Neural progenitor cell (in vitro differentiated cells): ENCODE measurements at regions not wholly inside any gene's neighbourhood (a gene's known extent, or its start where the extent isn't known, plus 50 kb on each side); places are given as distances from the start of the nearest gene placed in this dataset.

Experiments used
- CTCF ChIP-seq: fragments of 200-600 bp; sonication (generic); IDR thresholded peaks from 2 replicates; pipeline ENCODE4 v1.5.1; 2017; ENCODE audit warnings: antibody characterized with exemption, mild to moderate bottlenecking
- EZH2 ChIP-seq: fragments of 200-600 bp; sonication (generic); IDR thresholded peaks from 2 replicates; pipeline ENCODE4 v1.6.1; 2017; ENCODE audit warnings: antibody characterized with exemption, mild to moderate bottlenecking, moderate library complexity
- EZH2phosphoT487 ChIP-seq: fragments of 200-600 bp; sonication (generic); IDR thresholded peaks from 2 replicates; pipeline ENCODE4 v1.6.1; 2017; ENCODE audit warnings: antibody characterized with exemption

DNA sequence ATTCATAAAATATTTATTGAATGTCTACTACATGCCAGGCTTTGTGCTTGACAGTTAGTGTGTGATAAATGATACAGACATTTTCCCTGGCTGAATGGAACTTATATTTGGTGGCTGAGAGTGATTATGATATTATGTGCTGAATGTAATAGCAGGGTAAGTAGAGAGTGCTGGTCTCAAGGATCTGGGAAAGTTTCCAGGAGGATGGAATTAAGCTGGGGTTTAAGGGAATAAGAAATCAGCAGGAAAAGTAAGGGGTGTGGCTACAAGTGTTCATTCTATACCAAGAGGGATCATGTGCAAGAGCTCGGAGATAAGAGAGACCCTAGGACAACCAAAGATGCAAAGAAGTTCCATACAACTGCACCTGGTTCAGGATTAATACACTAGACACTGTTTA lies 500.1 kb upstream of the CFAP20DC start:
- TF ChIP-seq CTCF = no peak
- no peak for TF ChIP-seq EZH2
- TF ChIP-seq EZH2phosphoT487 = no peak
